ENCODE measurements at regions not wholly inside any gene's neighbourhood (a gene's known extent, or its start where the extent isn't known, plus 50 kb on each side); places are given as distances from the start of the nearest gene placed in this dataset.

GRCh38 chr10:44703241-44704155, 207.6 kb upstream of the TMEM72 start:
- Mint-ChIP-seq H3K4me1 (ENCODE audit: low read depth, unreplicated experiment) (no peaks in the 10 kb centered on the region), H3K27me3 (ENCODE audit: unreplicated experiment) (peaks cover 5% of the 10 kb centered on the region), H3K9me3 (ENCODE audit: unreplicated experiment) (peaks cover 3% of the 10 kb centered on the region), H3K4me3 (ENCODE audit: unreplicated experiment) (no peak overlapping the region), H3K27ac (ENCODE audit: unreplicated experiment) (no peak overlapping the region), H3K36me3 (ENCODE audit: unreplicated experiment) (no peaks in the 10 kb centered on the region)
- no peak for DNase-seq
- TF ChIP-seq CTCF (IDR thresholded peaks at IDR 0.05; ENCODE audit: partially characterized antibody, unreplicated experiment): no peak

- H3K4me3 Mint-ChIP-seq (ENCODE audit: unreplicated experiment): no peak overlapping the region
- H3K36me3 Mint-ChIP-seq (ENCODE audit: unreplicated experiment): no peaks in the 10 kb centered on the region
- H3K27ac Mint-ChIP-seq (ENCODE audit: unreplicated experiment): no peak overlapping the region
- H3K9me3 Mint-ChIP-seq (ENCODE audit: unreplicated experiment): peaks cover 5% of the 10 kb centered on the region
- TF ChIP-seq CTCF (IDR thresholded peaks at IDR 0.05; ENCODE audit: partially characterized antibody, unreplicated experiment): no peak
- no peaks in the 10 kb centered on the region for H3K4me1 Mint-ChIP-seq (ENCODE audit: low read depth, unreplicated experiment)
- peaks cover 7% of the 10 kb centered on the region for H3K27me3 Mint-ChIP-seq (ENCODE audit: unreplicated experiment)
- DNase-seq: no peak
These were observed 206.5 kb upstream of the TMEM72 start for GRCh38 chr10:44704616-44705015.

GRCh38 chr10:44706745-44707144, 204.4 kb upstream of the TMEM72 start:
- H3K36me3 Mint-ChIP-seq (ENCODE audit: unreplicated experiment): no peaks in the 10 kb centered on the region
- no peak for DNase-seq

GRCh38 chr10:44713307-44713706, 197.8 kb upstream of the TMEM72 start:
- Mint-ChIP-seq H3K27ac (ENCODE audit: unreplicated experiment) (no peak overlapping the region), H3K4me1 (ENCODE audit: low read depth, unreplicated experiment) (no peaks in the 10 kb centered on the region), H3K9me3 (ENCODE audit: unreplicated experiment) (peaks cover 3% of the 10 kb centered on the region), H3K36me3 (ENCODE audit: unreplicated experiment) (no peaks in the 10 kb centered on the region), H3K27me3 (ENCODE audit: unreplicated experiment) (peaks cover 1% of the 10 kb centered on the region), H3K4me3 (ENCODE audit: unreplicated experiment) (no peak overlapping the region)
- TF ChIP-seq CTCF (IDR thresholded peaks at IDR 0.05; ENCODE audit: partially characterized antibody, unreplicated experiment): no peak
- no peak for DNase-seq

More at GRCh38 chr10:44706745-44707144, 204.4 kb upstream of the TMEM72 start:
- no peak for TF ChIP-seq CTCF (IDR thresholded peaks at IDR 0.05; ENCODE audit: partially characterized antibody, unreplicated experiment)
- Mint-ChIP-seq H3K27ac (ENCODE audit: unreplicated experiment) (no peak overlapping the region), H3K4me1 (ENCODE audit: low read depth, unreplicated experiment) (no peaks in the 10 kb centered on the region), H3K27me3 (ENCODE audit: unreplicated experiment) (peaks cover 7% of the 10 kb centered on the region), H3K4me3 (ENCODE audit: unreplicated experiment) (no peak overlapping the region), H3K9me3 (ENCODE audit: unreplicated experiment) (peaks cover 5% of the 10 kb centered on the region)

GRCh38 chr10:44714451-44714850, 196.7 kb upstream of the TMEM72 start:
- no peaks in the 10 kb centered on the region for H3K4me1 Mint-ChIP-seq (ENCODE audit: low read depth, unreplicated experiment)
- H3K27ac Mint-ChIP-seq (ENCODE audit: unreplicated experiment): no peak overlapping the region
- TF ChIP-seq CTCF (IDR thresholded peaks at IDR 0.05; ENCODE audit: partially characterized antibody, unreplicated experiment): no peak
- no peak overlapping the region for H3K4me3 Mint-ChIP-seq (ENCODE audit: unreplicated experiment)
- H3K9me3 Mint-ChIP-seq (ENCODE audit: unreplicated experiment): peaks cover 1% of the 10 kb centered on the region
- no peaks in the 10 kb centered on the region for H3K27me3 Mint-ChIP-seq (ENCODE audit: unreplicated experiment)
- no peaks in the 10 kb centered on the region for H3K36me3 Mint-ChIP-seq (ENCODE audit: unreplicated experiment)
- DNase-seq: no peak

Measured in glutamatergic neuron (in vitro differentiated cells).